Left renal cortex interstitium (tissue), 4 donors: ENCODE measurements at regions not wholly inside any gene's neighbourhood (a gene's known extent, or its start where the extent isn't known, plus 50 kb on each side); places are given as distances from the start of the nearest gene placed in this dataset.
A peak's percentile ranks its signal among the peaks of the same experiment; 100 is the strongest.

Experiments used
- DNase-seq, 4 donors: peaks; one replicate each; pipeline ENCODE4 v3.0.0-alpha.2; 2013; ENCODE audit warnings: low read depth in 4 of 4, low spot score in 2 of 4, missing footprints in 1 of 4

DNA sequence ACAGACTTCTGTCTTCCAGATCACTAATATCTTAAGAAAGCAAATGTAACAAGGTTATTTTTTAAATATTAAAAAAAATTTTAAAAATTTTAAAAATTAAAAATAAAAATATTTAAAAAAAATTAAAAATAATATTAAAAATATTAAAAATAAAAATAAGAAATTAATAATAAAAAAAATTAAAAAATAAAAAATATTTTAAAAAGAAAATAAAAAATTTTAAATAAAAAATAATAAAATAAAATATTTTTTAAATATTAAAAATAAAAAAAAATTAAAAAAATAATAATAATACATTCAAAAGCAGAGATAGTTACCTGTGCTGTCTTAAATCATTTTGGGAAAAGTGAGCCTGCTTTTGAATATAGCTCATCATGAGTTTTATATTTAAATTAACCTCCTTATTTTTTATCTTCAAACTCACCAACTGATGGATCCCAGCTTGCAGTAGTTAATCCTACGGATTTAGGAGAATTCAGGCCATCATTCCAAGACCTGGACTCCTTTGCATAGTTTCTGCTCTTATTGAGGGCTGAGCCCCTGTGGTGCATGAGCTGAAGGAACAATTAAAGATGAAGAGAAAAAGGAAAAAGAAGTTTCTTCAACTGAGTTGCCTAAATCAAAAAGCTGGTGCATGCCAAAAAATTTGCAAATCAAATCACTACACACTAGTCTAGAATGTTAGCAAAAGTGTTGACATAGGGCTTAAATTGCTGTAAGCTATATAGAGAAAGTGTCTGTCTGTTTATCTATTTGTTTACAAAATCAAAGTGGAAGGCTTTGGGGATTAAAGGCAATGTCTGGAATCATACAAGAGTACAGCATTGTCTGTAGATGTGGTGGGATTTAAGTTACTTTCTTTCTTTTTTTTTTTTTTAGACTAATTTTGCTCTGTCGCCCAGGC lies 50.5 kb upstream of the ZNF438 start:
- DNase-seq = no peak

DNA sequence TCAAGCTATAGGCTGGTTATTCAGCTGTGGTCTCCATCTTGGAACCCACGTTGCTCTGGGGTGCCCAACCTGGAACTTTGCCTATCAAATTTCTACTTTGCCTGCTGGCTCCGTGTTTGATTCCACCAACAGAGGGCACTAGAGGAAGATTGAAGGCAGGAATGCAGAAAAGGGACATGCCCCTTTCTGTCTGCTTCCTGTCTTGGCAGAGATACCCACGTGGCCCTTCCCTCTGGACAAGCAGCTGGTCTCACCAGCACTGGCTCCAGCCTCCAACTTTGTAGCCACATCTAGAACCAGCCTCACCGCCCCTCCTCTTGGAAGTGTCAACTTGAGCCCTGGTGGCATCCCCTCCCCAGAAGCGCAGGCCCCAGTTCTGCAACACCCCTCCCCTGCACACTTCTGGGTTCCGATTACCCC lies 52.1 kb upstream of the ZNF438 start:
- DNase-seq = no peak

DNA sequence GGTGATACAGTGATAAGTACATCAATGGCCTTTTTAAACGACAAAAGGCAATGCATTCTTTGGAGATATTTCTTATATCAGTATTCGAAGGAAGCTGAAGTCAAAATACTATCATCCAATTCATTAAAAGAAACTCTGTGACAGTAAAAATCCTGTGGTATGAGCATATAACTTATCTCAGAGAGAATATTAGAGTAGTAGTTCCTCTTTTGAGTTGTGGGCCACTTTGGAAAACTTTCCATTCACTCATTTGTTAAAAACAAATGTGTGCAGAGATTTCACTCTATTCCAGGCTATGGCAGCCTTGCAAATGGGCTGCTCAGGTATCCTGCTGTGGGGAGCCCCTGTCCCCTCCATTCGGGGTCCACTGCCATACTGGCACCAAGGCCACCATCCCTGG lies 55.3 kb upstream of the ZNF438 start:
- no peak for DNase-seq

DNA sequence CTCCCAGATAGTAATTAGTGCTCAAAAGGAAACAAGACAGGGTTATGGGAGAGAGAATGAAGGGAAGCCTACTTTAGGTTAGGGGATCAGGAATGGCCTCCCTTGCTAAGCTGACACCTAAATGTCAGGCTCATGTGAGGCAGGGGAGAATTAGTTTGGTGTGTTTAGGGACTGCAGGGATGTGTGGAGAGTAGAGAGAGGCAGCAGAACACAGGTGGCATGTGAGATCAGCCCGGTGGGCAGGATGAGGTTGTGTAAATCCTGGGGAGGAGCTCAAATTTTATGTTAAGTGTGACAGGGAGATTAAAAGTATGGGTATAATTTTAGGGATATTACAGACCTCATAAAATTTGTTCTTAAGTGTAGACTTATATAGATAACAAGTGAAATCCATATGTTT lies 56.2 kb upstream of the ZNF438 start:
- no peak for DNase-seq

DNA sequence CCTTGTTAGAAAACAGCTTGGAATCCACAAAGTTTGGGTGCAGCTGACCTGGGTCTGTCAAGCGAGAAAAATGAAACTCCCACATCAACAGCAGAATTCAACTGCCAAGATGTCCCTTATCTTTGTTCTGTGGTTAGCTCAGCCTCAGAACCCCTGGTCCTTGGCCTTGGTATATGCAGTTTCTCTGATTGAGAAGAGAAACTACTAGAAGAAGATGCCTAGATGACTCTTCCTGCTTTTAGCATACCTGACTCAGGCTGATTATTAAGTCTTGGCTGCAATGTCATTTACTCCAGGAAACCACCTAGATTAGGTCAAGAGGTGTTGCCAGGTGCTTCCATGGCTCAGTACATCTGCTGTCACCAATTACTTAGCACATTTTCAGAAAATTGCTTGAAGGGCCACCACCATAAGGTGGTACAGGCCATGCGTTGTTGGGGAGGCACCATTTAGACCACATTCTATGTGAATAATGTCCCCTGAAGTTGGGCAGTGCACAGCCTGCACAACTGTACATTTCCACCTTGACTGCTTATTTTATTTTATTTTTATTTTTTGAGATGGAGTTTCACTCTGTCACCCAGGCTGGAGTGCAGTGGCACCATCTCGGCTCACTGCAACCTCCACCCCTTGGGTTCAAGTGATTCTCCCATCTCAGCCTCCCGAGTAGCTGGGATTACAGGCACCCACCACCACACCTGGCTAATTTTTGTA lies 59.4 kb upstream of the ZNF438 start:
- DNase-seq = no peak

DNA sequence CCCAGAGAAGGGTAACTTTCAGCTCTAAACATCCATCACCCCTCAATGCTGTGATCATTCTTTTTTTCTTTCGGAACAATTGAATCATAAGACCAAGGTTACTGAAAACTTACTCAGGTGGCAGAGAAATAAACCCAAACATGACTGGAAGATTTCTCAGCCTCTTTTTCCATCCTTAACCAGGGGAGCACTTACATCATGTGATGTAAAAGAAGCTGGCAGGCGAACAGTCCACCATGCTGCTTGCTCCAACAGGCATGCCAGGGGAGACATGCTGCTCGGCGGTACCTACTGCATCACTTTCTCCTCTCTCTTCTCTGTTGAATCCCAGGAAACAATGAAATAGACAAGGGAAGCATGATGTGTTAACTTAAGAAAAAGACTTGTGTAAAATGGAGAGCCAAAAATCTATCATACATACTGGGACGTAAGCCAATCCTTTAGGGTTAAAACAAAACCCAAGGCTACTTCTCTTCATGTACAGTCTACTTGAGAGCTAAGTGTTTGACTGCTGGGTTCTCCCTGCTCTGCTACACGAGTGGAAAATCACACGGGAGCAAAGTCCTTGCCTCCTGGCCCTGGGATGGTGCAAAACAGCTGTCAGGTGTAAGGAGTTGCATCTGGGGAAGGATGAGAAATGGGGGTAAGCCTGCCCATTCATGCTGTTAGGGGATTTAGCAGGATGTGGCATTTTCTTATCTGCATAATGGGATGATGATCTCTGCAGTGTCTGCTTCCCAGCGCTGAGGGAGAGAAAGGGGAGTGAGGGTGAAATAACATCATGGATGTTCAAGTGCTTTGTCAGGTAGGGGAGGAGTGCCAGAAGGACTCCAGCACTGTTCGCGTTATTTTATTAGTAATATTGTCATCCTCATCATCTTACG lies 64.3 kb upstream of the ZNF438 start:
- no peak for DNase-seq

DNA sequence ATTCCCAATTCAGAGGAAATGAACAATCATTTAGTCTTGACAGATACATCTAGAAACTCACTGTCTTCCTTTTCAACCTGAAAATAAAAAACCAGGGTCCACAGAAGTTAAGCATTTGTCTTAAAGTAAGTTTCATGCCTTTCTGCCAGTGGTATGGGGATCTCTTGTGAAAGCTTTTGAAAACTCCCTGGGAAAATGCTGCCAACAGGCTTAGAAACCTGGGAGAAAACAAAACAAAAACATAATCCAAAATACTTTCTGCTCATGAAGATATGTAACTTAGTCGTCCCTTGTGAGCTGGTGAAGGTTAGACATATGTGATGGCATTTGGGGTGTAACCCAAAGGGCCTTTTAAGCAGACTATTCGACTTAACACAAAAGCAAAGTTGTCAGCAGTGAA lies 66.4 kb upstream of the ZNF438 start:
- DNase-seq = no peak

DNA sequence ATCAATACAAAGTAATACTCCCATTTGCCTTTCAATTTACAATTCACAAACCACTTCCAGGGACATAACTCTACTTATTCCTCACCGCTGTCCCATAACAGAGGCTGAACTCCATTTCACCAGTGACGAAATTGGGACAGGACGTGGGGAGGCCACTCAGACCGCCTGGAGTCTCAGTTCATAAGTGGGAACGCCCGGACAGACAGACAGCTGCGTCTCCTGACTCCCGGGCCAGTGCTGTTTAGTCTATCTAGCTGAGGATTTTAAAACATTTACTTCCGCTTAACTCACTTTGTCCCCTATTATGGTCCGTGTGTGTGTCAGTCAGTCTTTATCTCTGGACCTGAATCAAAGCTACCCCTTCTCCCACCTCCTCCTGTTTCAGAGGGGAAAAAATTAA lies 67.4 kb upstream of the ZNF438 start:
- DNase-seq = no peak

DNA sequence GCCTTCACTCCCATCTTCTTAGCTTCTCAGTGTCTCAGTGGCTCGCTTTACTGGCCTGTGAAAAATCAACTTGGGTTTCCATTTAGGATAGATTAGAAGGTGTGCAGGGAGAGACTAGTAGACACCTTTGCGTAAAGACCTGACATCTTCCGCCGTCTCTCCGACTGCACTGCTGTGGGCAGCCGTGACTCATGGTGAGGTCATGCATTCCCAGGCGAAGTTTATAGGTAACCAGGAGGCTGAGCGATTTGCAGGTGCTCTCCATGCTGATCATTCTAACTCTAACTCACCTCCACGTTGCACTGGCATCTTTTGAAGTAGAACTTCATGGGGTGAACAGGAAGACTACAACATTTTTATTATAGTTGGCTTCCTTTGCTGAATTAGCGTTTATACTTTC lies 68.0 kb upstream of the ZNF438 start:
- peak in 1 of 4 donors; percentile 39 for DNase-seq

DNA sequence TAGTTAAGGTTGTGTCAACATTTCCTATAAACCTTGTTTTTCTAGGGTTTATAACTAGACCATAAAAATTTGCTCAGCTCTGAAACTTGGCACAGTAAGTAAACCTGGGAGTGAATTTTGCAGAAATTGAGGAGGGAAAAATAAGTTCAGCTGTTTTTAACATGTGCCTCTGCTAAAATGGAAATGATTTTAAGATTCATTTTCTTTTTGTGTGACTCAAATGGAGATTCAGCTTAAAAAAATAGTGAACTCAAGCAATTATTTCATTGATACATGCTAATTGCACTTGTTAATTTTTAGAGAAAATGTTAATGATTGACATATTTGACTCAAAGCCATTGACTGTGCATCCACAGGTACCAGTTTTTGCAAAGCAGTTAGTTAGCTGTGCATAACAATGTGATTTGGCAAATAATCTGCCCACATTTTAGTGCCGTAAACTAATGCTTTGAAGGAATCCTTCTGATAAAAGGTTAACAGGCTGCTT lies 68.5 kb upstream of the ZNF438 start:
- no peak for DNase-seq

DNA sequence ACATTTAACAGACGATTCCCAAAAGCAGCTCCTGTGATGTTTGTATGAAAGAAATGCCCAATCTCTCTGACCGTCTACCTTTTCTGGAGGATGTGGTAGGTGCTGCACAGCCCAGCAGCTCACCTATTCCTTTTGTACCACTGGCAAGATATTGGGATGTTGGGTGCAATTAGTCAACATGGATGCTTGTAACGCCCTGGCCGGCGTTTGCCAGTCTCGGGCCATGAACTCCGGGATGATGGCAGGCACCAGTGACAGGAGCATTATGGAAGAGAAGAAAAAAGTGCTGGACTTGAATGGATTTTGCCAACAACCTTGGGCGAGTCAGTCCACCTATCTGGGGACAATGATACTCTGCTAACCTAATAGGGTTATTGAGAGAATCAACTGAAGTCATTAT lies 69.0 kb upstream of the ZNF438 start:
- no peak for DNase-seq

DNA sequence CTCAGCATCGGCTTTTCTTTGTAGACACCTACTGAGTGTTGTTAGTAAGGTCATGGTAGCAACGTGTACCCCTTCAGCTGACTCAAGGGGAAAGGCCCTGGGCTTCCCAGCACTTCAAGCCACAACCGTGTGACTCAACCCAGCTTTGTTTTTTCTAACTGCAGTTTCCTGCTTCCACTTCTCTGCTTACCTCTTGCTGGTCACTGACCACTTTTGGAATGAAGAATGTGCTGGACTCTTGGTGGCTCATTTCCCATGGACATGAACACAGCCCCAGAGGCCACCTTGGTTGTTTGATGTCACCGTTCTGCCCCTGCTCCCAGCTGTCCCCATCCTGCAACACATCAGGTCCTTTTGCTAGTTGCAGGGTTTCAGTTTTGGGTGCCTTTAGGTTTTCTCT lies 69.5 kb upstream of the ZNF438 start:
- DNase-seq = no peak

DNA sequence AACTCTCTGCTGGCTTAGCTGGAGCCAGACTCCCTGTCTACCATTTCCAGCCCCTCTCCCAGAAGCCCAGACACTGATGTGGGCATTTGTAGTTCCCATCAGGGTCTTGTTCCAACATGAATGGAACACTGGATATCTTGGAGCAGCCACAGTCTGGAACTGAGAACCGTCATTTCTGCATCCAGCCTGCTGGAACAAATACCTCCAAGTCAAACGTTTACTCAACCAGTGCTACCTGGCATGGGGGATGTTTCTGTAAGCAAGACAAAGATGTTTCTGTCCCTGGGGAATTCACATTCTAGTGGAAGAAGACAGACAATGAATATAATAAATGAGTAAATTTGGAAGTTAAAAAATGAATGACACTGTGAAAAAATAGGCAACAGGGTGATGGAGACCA lies 70.8 kb upstream of the ZNF438 start:
- DNase-seq = no peak

DNA sequence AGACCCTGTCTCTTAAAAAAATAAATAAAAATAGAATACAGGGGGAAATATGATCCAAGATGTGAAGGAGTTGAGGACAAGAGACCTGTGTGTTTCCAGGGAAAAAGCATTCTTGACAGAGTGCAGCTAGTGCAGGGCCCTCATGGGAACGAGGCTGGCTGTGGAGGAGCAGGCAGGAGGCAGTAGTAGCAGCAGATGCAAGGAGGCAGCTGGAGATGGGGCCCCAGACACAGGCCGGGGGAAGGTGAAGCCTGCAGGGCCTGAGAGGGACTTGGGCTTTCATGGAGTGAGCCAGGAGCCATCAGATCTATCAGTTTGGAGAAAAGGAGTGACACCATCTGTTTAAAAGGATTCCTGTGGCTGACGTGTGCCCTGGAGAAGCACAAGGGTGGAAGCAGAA lies 71.4 kb upstream of the ZNF438 start:
- DNase-seq = no peak

DNA sequence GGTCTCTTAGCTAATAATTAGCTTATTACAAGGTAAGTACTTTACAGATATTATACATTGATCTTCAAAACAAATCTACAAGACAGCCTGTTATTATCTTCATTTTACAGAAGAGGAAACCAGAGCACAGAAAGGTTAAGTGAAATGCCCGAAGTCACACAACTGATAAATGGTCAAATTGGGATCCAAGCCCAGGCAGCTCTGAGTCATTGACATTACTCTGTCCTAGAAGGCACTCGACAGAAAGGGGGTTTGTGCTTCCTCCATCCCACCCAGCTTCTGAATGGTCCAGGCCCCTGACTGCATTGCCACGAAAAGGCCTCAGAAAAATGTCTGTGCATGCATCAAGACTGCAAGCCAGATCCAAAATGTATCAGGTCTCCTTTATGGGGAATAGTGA lies 81.3 kb upstream of the ZNF438 start:
- no peak for DNase-seq

DNA sequence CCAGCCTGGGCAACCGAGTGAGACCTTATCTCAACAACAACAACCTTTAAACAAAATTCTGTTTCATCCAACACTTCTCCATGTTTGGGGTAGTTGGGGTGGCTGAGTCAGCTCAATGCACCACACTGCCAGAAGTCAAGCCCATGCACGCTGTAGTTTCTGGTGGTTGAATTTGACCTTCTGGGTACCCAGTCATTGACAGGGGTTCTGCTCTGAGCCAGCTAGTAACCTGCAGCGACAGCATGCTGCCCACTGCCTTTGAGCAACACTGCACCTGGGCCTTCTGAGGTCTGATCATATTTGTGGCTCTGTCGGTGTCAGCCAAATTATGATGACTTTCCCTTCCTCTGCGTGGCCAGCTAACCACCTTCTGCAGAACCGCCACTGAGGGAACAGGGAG lies 84.6 kb upstream of the ZNF438 start:
- no peak for DNase-seq

DNA sequence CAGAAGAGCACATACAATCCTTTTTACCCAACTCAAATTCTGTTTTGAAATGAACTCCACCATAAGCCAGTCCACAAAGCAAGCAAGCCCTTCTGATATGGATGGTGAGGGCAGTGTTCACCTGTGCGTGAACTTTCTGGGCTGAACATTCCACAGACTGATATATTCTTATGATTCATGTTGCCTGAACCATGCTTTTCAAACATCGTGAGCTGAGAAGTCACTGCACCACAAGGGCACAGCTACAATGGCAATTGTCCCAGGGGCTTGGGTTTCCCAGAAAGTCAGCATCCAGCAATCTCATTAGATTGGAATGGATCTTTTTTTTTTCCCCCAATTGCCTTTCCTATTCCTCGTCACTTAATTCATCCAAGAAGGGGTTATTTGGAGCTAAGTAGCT lies 86.9 kb upstream of the ZNF438 start:
- no peak for DNase-seq

DNA sequence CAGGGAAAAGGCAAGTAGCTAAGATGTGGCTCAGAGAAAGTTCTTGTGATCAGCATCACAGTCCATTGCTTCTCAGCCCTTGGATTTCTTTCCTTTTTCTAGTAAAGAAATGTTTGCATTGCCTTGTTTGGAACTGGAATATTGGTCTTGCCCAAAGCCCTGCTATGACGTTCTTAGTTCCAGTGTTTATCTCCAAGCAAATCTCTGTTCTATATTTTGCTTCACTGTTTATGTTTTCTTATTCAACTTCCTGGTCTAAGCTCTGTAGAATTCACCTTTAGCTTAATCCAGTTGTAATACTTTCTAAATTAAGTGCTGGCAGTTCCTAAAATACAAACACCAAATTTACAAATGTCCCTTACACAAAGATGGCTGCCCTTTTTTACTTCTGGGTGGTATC lies 88.7 kb upstream of the ZNF438 start:
- no peak for DNase-seq

DNA sequence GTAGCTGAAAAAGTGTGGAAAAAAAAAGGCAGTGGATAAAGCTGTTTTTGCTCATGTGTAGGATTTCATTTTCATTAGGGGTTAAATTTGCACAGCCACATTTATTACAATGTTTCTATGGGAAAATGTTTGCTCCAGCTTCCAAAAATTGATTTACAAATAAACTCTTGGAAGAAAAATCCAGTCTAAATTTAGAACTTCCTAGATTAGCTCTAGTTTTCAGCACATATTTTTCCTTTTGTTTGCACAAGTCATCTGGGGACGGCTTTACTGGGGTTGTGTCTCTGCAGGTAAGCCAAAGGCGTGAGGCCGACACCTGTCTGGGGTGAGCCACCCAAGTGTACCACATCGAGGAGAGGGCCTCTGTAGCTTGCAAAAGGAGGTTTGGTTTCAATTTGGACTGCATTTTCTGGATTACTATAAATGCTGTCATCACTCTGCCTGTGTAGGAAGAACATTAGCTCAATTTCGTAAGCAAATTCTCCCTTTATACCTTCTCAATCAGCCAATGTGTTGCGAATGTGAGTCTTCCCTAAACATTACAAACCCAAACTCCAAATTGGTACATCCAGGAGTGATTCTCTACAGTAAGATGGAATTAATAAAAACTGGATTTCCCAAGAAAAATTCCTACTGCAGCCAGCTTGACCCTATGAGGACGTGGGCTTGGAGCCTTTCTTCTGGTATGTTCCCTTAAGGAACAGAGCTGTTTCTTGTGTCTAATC lies 89.5 kb upstream of the ZNF438 start:
- DNase-seq = no peak
